ENCODE measurements at regions not wholly inside any gene's neighbourhood (a gene's known extent, or its start where the extent isn't known, plus 50 kb on each side); places are given as distances from the start of the nearest gene placed in this dataset.
A peak's percentile ranks its signal among the peaks of the same experiment; 100 is the strongest.
"Not testable (repeated sequence)": the region's sequence is repeated elsewhere in the genome, so short reads cannot be mapped to it uniquely, and the experiment has no call there.

DNA sequence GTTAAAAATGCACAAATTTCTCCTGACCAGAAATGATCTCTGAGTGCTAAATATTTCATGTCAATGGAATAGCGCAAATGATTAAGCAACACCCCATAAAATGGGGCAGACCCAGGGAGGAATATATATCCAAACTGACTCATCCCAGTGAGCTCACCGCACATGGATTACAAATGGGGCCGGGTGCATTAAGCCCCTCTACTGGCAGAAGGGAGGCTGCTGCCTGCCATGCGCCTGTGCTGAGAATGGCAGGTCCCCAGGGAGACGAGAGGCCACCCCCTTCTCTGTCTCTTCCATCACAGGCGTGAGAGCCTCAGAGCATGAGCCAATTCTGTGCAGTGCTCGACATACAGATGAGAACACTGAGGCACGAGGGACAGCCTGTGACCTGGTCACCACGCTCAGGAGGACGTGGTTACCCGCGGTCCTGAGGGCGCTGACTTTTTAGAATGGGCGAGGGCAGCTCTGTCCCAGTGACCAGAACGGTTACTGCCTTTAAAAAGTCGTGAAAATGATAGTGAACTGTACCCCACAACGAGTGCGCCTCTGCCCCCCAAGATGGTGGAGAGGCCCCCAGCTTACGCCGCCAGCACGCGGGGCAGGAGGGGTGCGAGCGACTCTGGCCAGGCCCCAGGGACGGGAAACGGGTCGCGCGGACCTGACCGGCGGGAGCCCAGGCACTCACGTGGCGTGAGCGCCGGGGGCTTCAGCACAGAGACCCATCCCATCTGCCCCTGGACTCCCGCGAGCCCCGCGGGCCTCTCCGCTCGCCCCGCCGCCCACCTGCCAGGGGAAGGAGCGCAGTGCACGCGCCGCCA lies 130.2 kb upstream of the ALDH3B2 start:
- not testable (repeated sequence) for DNase-seq (ENCODE audit: low read depth)

DNA sequence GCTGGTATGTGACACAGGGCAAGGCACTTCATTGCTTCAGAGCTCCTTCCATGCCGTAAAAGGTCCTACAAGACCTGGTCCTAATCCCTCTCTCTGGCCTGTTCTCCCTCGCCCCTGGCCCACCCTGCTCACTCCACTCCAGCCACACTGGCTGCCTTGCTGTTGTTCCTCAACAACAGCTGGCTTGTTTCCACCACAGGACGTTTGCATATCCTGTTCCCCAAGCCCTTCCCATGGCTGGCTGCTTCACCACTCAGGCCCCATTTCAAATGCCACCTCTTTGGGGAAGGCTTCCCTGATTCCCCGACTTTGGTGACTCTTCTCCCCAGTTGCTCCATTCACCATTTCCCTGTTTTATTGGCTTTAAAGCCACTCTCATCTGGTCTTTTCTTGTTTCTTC lies 129.1 kb upstream of the ALDH3B2 start:
- not testable (repeated sequence) for DNase-seq (ENCODE audit: low read depth)

DNA sequence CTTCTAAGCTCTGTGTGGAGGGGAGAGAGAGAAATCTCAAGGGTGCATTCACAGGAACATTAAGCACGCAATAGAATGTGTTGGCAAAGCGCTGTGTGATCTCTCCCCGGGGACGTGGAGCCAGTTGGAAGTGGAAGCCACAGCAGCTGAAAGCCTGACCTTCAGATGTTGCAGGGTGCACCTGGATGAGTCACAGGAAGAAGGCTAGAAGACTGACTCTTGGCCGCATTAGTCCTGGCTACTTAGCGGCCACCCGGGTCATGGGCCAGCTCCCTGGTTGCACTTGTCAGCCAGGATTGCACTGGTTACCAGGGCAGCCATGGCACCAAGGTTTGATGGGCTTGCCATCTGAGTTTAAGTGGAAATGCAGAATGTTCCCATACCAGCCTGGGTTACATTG lies 128.6 kb upstream of the ALDH3B2 start:
- not testable (repeated sequence) for DNase-seq (ENCODE audit: low read depth)

DNA sequence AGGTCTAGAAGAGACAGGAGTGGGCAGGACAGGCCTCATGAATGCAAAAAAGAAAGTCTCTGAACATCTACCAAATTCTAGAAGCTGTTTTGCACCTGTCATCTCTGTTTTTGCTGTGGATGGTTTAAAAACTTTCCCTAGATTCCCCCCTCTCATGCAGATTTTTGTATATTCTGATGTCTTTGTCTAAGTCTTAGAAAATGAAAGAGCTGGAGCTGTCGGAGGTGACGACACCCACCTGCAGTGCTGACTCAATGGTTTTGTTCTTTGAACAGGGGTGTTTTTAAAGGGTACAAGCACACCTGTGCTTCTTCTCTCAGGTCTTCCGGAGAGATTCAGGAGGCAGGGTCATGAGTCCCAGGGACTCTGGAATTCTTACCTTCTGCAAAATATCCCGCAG lies 128.2 kb upstream of the ALDH3B2 start:
- DNase-seq (ENCODE audit: low read depth), result not testable (repeated sequence)

DNA sequence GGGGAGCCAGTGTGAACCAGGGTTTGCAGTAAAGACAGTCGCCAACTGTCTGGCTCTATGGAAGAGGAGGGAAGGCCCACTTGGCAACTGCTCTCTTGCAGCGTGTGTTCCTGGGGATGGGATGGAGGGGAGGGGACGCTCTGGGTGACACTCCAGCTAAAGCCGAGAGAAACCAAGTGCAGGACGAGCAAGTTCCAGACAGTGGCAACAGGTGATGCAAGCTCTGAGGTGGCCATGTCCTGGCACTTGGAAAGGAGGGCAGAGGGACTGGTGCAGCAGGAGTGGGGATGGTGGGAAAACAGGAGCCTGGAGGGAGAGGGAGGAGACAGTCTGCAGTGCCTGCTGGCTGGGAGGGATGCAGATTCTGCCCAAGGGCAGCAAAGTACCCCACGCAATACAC lies 127.0 kb upstream of the ALDH3B2 start:
- DNase-seq (ENCODE audit: low read depth), result not testable (repeated sequence)

DNA sequence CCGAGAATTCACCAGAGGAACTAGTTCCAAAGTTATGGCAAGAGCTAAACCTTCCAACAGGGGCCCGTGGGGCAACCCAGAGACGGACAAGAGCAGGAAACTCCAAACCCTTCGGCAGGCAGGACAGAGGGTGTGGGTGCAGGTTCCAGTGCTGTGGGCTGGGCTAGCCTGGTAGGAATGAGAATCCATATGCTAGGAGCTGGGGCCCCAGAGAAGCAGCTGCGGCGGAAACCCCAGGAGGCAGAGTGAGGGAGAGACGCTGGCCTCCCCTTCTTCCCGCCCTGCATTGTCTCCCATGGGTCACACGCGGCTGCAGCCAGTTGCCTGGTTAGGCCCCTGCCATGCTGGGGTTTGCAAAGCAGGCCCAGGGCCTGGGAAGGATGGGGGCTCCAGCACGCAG lies 126.2 kb upstream of the ALDH3B2 start:
- DNase-seq (ENCODE audit: low read depth), result not testable (repeated sequence)

DNA sequence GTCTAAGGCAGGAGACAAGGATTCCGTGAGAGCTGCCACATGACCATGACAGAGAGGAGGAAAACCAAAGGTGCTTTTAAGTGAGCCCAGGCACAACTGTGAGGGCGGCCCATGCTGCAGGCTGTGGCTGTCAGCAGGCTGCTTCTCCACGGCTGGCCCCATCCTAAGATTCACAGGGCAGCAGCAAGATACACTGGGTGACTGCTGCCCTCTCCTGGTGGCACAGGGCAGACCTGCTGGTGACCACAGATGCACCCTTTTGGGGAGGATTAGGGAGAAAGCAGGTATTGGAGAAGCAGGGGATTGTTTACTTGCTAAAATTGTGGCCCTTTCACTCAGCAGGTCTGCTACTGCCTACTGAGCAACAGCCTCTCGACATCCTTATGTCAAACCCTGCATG lies 125.4 kb upstream of the ALDH3B2 start:
- not testable (repeated sequence) for DNase-seq (ENCODE audit: low read depth)

DNA sequence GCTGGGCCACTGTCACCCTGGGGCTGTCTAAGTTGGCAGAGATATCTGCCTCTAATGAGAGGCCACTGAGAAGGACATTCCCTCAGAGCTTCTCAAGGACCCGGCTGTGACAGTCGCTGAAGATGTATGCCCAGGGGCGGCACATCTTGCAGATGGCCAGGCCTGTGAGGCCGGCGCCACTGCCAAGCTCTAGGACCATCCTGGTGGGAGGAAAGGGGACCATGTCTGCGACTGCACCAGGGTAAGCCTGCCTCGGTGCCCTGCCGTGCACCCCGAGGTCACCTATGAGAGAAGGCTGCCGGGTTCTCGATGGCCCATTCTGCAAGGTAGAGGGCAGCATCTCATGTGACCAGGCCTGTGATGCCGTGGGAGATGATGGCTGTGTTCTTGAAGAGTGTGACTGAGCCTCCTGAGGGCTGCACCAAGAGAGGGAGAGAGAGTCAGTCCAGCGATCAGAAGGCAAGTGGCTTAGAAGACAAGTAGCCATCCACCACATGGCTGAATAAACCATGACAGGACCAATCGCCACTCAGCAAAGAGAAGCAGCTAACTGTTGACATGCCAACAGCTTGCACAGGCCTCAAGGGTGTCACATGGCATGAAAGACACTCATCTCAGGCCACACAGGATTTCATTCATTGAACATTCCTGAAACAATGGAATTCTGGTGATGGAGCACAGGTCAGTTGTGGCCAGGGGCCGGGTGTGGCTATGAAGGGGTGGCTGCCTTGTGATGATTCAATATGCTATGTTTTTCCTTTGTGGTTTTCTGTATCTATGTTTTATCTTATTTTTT lies 123.5 kb upstream of the ALDH3B2 start:
- DNase-seq (ENCODE audit: low read depth), result not testable (repeated sequence)

DNA sequence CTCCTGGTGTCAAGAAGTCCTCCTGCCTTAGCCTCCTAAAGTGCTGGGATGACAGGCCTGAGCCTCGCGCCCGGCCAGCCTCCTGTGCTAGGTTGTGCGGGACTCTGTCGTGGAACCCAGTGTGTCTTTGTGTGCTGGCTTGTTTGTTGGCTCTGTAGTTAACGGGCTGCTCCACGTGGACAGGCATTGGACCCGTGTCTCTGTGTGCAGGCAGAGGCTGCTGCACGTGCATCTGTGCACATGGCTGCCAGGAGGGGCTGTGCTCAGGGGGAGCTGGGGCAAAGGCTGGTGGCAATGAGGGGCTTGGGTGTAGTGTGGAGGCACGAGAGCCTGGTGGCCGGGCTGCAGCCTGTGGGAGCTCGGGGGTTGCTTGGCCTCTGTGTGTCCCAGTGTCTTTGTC lies 121.3 kb upstream of the ALDH3B2 start:
- no peak for DNase-seq (ENCODE audit: low read depth)

DNA sequence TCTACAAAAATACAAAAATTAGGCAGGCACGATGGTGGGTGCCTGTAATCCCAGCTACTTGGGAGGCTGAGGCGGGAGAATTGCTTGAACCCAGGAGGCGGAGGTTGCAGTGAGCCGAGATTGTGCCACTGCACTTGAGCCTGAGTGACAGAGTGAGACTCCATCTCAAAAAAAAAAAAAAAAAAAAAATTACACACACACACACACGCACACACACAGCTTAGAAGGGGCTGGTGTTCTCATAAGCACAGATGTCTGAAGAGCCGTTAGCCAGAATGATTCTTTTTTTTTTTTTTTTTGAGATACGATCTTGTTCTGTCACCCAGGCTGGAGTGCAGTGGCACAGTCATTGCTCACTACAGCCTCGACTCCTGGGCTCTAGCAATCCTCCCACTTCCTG lies 119.3 kb upstream of the ALDH3B2 start:
- DNase-seq (ENCODE audit: low read depth), result not testable (repeated sequence)

DNA sequence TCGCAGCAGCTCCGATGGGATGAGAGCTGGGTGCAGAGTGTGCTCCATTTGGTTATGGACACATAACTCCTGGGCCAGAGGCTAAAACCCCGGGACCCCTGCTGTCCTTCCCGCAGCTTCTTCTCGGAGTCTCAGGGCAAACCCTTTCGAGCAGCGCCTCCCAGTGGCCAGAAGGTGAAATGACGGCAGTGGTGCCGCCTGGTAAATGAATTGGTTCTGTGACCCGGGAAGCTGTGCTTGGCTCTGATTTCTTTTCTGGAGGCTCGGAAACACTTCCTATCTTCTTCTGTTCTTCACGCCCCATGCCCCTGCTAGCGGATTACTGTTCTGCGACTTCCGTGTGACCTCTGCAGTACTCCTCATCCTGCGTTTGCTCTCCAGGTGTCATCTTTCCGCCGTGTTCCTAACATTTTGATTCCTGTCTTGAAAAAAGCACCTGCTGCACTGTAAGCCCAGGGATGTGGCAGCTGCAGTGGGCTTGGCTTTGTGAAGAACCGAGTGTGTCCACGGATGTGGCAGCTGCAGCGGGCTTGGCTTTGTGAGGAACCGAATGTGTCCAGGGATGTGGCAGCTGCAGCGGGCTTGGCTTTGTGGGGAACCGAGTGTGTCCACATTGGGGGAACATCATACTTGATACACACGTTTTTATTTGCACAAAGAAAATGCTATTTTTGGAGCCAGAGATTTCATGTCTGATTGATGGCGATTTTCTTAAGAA lies 118.0 kb upstream of the ALDH3B2 start:
- peak; percentile 20 for DNase-seq (ENCODE audit: low read depth)

DNA sequence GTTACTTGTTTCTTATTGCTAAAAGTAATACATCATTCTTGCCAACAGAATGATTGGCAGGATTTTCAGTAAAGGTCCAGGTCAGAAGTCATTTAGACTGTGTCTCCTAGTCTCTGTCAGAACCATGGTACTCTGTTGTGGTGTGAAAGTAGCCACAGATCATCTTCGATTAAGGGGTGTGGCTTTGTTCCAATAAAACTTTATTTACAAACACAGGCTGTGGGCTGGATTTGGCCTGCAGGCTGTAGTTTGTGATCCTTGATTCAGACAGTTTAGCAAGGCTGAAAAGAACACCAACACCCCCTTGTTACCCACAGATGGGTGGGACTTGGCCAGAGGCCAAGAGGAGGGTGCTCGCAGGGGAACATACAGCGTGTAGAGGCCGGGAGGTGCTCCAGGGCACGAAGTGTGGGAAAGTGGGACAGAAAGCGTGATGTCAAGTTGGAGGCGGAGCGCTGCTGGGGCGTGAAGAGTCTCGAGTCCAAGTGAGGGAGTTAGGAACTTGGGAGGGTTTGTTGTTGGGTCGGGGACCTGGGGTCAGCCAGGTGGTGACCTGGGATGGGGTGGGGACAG lies 117.3 kb upstream of the ALDH3B2 start:
- DNase-seq (ENCODE audit: low read depth), result not testable (repeated sequence)

DNA sequence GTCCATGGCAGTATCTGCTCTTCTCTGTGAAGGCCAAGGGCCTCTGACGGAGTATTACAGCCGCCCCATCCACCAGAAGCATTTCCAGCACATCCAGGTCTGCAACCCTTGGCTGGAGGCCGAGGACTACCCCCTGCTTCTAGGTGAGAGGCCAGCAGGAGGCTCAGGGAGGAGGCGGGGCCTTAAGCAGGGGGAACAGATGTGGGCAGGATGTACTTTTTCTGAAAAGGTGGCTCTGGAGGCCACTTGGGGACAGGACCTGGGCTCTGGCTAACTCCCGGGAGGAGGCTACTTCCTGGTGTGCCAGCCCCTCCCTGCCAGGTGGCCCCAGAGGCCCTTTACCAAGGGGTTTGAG lies 113.9 kb upstream of the ALDH3B2 start:
- not testable (repeated sequence) for DNase-seq (ENCODE audit: low read depth)

DNA sequence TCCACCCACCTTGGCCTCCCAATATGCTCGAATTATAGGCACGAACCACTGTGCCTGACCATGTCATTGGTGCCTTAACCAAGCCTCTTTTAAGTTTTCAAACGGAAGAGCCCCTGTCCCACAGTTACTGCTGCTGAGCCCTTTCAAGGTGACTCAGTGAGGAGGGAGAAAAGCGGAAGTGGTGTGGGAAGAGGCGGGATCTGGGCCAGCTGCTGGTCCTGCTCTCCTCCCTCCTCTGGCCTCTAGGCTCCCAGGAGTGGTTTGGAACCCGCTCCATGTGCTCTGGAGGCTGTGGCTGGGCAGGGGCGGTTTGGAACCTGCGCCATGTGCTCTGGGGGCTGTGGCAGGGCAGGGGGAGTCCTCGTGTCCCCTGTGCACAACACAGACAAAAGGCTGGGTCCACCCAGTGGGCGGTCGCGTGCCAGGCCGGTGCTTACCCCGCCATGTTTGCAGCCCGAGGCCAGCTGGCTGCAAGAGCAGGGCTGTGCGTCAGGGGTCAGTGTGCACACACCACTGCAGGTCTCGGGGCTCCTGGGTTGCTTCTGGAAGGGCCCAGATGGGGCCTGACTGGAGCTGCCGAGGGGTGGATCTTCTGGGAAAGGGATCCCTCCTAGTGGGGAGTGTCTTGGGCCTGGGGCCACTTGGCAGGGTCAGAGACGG lies 113.4 kb upstream of the ALDH3B2 start:
- DNase-seq (ENCODE audit: low read depth), result not testable (repeated sequence)

DNA sequence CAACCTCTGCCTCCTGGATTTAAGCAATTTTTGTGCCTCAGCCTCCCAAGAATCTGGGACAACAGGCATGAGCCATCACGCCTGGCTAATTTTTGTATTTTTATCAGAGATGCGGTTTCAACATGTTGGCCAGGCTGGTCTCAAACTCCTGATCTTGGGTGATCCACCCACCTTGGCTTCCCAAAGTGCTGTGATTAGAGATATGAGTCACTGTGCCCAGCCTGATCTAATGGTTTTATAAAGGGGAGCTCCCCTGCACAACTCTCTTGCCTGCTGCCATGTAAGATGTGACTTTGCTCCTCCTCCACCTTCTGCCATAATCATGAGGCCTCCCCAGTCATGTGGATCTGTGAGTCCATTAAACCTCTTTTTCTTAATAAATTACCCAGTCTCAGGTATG lies 107.5 kb upstream of the ALDH3B2 start:
- not testable (repeated sequence) for DNase-seq (ENCODE audit: low read depth)

DNA sequence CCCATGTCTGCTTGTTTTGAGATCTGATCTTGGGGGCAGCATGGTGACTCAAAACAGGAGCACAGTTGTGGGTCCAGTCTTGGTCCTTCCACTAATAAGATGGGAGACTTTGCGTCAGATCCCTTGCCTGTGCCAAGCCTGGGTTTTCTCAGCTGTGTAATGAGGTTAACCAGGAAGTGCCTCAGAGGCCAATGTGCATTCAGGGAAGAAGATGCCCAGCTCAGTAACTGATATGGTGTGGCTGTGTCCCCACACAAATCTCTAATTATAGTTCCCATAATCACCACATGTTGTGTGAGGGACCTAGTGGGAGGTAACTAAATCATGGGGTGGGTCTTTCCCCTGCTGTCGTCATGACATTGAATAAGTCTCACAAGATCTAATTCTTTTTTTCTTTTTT lies 107.1 kb upstream of the ALDH3B2 start:
- not testable (repeated sequence) for DNase-seq (ENCODE audit: low read depth)

DNA sequence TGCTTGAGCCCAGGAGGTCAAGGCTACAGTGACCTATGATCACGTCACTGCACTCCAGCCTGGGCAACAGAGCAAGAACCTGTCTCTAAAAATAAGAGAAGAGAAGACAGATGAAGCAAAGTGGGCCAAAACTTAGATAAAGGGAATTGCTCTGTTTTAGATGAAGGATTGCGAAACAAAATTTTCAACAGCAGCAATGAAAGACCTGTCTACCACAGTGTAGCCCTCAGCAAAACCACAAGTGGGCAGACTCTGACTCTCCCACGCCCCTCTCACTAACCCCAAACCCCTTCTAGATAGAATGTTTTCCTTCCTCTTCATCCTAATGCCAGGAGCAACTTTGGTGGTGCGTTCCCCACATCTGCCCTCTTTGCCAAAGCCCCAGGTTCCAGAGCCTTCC lies 105.6 kb upstream of the ALDH3B2 start:
- no peak for DNase-seq (ENCODE audit: low read depth)

DNA sequence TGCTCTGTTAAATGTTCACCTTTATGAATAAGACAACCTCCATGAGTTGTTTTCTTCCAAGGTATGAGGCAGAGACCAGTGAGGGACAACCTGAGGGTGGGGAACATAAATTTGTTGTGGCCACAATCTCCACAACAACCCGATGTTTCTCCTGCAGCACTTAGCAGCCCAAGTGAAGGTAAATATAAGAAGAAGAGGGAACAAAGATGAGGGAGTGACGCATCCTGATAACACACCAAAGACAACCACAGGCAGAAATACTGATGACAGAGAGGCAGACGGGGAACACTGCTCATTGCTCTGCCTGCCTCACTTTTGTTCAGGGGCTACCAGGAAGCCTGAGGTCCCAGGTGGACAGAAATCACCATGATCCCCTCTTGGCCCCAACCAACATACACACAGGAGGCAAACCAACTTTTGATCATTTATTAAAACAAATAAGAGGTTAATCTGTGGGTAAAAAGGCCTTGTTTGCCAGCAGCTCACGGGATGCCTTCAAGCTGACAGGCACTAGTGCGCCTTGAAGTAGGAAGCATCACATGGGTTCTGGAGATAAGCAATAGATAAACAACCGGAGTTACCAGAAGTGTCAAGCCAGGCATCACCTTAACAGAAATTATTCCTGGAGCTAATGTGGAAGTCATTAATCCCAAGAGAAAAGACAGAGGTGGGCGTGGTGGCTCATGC lies 104.9 kb upstream of the ALDH3B2 start:
- not testable (repeated sequence) for DNase-seq (ENCODE audit: low read depth)

DNA sequence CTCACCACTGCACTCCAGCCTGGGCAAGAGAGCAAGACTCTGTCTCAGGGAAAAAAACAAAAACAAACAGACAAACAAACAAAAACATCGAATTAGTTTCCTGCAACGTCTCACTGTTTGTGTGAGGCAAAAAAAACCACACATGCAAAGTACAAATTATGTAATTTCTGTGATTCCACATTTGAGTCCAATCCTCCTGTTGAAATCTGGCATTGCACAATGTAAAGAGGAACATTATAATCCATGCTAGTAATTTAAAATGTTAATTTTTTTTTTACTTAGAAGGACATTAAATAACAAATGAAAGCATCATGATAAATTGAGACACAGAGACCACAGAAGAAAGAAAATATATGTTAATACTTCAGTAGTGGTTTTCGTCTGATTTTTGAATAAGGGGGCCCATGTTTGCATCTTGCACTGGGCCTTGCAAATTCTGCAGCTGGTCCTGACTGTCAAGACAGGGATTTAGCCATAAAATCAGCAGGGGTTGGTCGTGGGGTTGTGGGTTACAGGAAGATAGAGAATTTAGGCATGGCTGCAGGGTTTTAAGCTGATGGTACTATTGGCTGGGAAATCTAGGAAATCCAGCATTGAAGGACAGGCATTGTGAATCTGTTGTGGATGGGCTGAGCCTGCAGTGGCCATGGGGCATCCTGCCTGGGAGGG lies 102.6 kb upstream of the ALDH3B2 start:
- DNase-seq (ENCODE audit: low read depth), result no peak

DNA sequence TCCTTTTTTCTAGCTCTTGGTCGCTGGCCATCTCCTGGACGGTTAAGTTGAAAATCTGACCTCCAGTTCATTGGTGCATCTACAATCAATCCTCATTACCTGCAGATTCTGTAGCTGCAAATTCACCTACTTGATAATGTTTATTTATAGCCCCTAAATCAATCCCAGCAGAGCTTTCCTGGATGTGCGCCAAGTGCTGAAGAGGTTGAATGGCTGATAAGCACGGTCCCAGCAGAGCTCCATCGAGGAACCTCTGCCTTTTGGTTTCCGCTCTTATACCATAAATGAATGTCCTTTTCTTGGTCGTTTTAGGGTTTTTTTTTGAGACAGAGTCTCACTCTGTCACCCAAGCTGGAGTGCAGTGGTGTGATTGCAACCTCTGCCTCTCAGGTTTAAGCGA lies 99.8 kb upstream of the ALDH3B2 start:
- DNase-seq (ENCODE audit: low read depth), result not testable (repeated sequence)
